HEK293 (cell line): ENCODE measurements at regions not wholly inside any gene's neighbourhood (a gene's known extent, or its start where the extent isn't known, plus 50 kb on each side); places are given as distances from the start of the nearest gene placed in this dataset.

Source experiments
- ZNF404 ChIP-seq: fragments of 450-650 bp; formaldehyde crosslinking; IDR thresholded peaks from 2 replicates; pipeline ENCODE4 v1.5.1; 2017; ENCODE audit warnings: missing biosample characterization, missing genetic modification characterization
- ZNF560 ChIP-seq: fragments of 450-650 bp; formaldehyde crosslinking; IDR thresholded peaks from 2 replicates; pipeline ENCODE4 v1.5.1; 2017; ENCODE audit warnings: missing biosample characterization, missing genetic modification characterization, borderline replicate concordance
- ZNF561 ChIP-seq: fragments of 450-650 bp; IDR thresholded peaks from 2 replicates; pipeline ENCODE4 v1.5.1; 2018; ENCODE audit warnings: missing biosample characterization, missing genetic modification characterization, borderline replicate concordance
- TF ChIP-seq, protein P1 (sequence below): fragments of 450-650 bp; formaldehyde crosslinking; IDR thresholded peaks from 2 replicates; pipeline ENCODE4 v1.5.1; 2017; ENCODE audit warnings: missing biosample characterization, mild to moderate bottlenecking, missing genetic modification characterization, moderate library complexity
- TF ChIP-seq, protein P2 (sequence below): fragments of 450-650 bp; formaldehyde crosslinking; IDR thresholded peaks from 2 replicates; pipeline ENCODE4 v1.5.1; 2016; ENCODE audit warnings: missing biosample characterization, missing genetic modification characterization
- TF ChIP-seq, protein P3 (sequence below): IDR thresholded peaks from 2 replicates; pipeline ENCODE4 v1.6.1; 2011; ENCODE audit warnings: mild to moderate bottlenecking, low read depth, low read length, borderline replicate concordance

DNA sequence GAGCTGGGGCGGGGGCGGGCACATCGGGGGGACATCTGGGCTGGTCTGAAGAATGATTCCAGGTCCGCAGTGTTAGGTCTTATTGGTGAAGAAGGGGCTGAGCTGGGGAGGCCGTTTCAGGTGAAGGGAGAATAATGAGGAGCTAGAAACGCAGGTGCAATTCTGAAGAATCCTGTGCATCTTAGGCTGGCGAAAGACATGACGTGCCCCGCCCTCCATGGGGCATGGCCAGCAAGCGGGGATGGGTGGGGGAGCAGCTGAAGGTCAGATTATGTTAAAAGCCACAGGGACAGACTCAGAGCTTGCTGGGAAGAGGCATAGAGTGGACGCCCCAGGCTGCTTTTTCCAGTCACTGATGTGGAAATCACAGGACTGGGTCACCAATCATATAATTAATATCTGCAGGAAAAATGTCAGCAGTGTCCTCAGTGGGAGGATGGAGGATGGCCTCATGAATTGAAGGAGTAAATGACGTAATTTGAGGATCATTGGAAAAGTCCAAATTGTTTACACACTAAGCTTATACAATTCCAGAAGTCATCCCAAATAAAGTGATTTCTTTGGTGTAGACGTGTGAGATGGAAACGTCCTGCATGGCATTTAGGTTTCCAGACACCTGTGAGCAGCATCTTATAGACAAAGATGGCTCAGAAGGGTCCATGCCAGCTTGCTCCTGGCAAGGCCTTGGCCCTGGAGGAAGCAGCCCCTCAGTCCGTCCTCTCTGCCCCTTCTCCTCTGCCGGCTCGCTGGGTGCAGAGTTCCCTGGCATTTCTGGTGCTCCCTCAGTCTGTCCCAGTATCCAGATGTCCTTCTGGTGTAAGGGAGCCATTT is 109.6 kb upstream of the FRMD1 start:
- TF ChIP-seq ZNF561 (tag by site-specific recombination) = no peak
- TF ChIP-seq ZNF404 = no peak
- TF ChIP-seq, protein P1, sequence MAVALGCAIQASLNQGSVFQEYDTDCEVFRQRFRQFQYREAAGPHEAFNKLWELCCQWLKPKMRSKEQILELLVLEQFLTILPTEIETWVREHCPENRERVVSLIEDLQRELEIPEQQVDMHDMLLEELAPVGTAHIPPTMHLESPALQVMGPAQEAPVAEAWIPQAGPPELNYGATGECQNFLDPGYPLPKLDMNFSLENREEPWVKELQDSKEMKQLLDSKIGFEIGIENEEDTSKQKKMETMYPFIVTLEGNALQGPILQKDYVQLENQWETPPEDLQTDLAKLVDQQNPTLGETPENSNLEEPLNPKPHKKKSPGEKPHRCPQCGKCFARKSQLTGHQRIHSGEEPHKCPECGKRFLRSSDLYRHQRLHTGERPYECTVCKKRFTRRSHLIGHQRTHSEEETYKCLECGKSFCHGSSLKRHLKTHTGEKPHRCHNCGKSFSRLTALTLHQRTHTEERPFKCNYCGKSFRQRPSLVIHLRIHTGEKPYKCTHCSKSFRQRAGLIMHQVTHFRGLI (tag by site-specific recombination) = no peak
- TF ChIP-seq, protein P2, sequence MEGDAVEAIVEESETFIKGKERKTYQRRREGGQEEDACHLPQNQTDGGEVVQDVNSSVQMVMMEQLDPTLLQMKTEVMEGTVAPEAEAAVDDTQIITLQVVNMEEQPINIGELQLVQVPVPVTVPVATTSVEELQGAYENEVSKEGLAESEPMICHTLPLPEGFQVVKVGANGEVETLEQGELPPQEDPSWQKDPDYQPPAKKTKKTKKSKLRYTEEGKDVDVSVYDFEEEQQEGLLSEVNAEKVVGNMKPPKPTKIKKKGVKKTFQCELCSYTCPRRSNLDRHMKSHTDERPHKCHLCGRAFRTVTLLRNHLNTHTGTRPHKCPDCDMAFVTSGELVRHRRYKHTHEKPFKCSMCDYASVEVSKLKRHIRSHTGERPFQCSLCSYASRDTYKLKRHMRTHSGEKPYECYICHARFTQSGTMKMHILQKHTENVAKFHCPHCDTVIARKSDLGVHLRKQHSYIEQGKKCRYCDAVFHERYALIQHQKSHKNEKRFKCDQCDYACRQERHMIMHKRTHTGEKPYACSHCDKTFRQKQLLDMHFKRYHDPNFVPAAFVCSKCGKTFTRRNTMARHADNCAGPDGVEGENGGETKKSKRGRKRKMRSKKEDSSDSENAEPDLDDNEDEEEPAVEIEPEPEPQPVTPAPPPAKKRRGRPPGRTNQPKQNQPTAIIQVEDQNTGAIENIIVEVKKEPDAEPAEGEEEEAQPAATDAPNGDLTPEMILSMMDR (tag by site-specific recombination) = no peak
- TF ChIP-seq, protein P3, sequence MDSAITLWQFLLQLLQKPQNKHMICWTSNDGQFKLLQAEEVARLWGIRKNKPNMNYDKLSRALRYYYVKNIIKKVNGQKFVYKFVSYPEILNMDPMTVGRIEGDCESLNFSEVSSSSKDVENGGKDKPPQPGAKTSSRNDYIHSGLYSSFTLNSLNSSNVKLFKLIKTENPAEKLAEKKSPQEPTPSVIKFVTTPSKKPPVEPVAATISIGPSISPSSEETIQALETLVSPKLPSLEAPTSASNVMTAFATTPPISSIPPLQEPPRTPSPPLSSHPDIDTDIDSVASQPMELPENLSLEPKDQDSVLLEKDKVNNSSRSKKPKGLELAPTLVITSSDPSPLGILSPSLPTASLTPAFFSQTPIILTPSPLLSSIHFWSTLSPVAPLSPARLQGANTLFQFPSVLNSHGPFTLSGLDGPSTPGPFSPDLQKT = no peak
- TF ChIP-seq ZNF560 (tag by site-specific recombination) = no peak
